Thyroid gland (tissue), 4 donors: ENCODE measurements at regions not wholly inside any gene's neighbourhood (a gene's known extent, or its start where the extent isn't known, plus 50 kb on each side); places are given as distances from the start of the nearest gene placed in this dataset.
A peak's percentile ranks its signal among the peaks of the same experiment; 100 is the strongest.

Source experiments
- DNase-seq, 2 donors: peaks; one replicate each; pipeline ENCODE4 v3.0.0-alpha.2; 2019
- H3K27ac ChIP-seq, 3 donors: fragments of 200-600 bp; sonication (generic); 1 replicate in 2 of 3; 2 replicates in 1 of 3; pipeline ENCODE4 v1.5.1; 2016 to 2019; ENCODE audit warnings: mild to moderate bottlenecking in 1 of 3, moderate library complexity in 1 of 3
- H3K27me3 ChIP-seq: fragments of 200-600 bp; sonication (generic); one replicate; pipeline ENCODE4 v1.5.1; 2019
- H3K36me3 ChIP-seq, 2 donors: fragments of 200-600 bp; sonication (generic); one replicate each; pipeline ENCODE4 v1.5.1; 2016 to 2019
- H3K4me1 ChIP-seq, 2 donors: fragments of 200-600 bp; sonication (generic); one replicate each; pipeline ENCODE4 v1.5.1; 2017 to 2019
- H3K4me3 ChIP-seq, 3 donors: fragments of 200-600 bp; sonication (generic); replicated peaks in 1 of 3; 1 replicate in 2 of 3; 2 replicates in 1 of 3; pipeline ENCODE4 v1.5.1; 2016; ENCODE audit warnings: mild to moderate bottlenecking in 1 of 3
- H3K9me3 ChIP-seq: fragments of 200-600 bp; sonication (generic); one replicate; pipeline ENCODE4 v1.5.1; 2017
- CTCF ChIP-seq, 6 experiments: fragments of 200-600 bp in 3 of 6; fragments of 450-650 bp in 3 of 6; sonication (generic) in 3 of 6; IDR thresholded peaks; one replicate each; pipeline ENCODE4 v1.5.1; 2016 to 2019; ENCODE audit warnings: antibody characterized with exemption in 6 of 6, mild to moderate bottlenecking in 2 of 6, inconsistent platforms in 1 of 6, moderate library complexity in 1 of 6
- POLR2A ChIP-seq, 2 donors: fragments of 450-650 bp; IDR thresholded peaks; one replicate each; pipeline ENCODE4 v1.6.1; 2017; ENCODE audit warnings: antibody characterized with exemption in 2 of 2, mild to moderate bottlenecking in 2 of 2, moderate library complexity in 1 of 2
- WGBS, 2 donors: methylation state at CpG; one replicate each; pipeline ENCODE4 v1.1.5; 2017; 5-methylcytosine and 5-hydroxymethylcytosine counted together
- intact Hi-C: fragments of 100-400 bp; cut with DNase I; formaldehyde crosslinking; loops from one replicate; pipeline ENCODE4 v1.15.1; 2023

GRCh38 chr4:156481845-156482244, 489.8 kb downstream of the PDGFC start:
- intact Hi-C loops, result no loop called here
- no peak overlapping the region for H3K4me3 ChIP-seq
- no peaks in the 10 kb centered on the region for H3K27me3 ChIP-seq
- H3K4me1 ChIP-seq, result no peaks in the 10 kb centered on the region
- 92 to 96% methylated on average over 11 of the region's 11 CpGs for WGBS, 2 donors
- no peak overlapping the region for H3K27ac ChIP-seq
- no peak for DNase-seq
- H3K36me3 ChIP-seq, result no peaks in the 10 kb centered on the region
- TF ChIP-seq POLR2A (IDR thresholded peaks at IDR 0.05), result no peak
- no peak for TF ChIP-seq CTCF (IDR thresholded peaks at IDR 0.05)
- H3K9me3 ChIP-seq, result no peaks in the 10 kb centered on the region

- TF ChIP-seq CTCF (IDR thresholded peaks at IDR 0.05), result no peak
- TF ChIP-seq POLR2A (IDR thresholded peaks at IDR 0.05), result no peak
- DNase-seq, result no peak
- no peak overlapping the region for H3K4me3 ChIP-seq
- no peaks in the 10 kb centered on the region for H3K36me3 ChIP-seq
- 78 to 80% methylated on average over 2 of the region's 2 CpGs for WGBS, 2 donors
- H3K4me1 ChIP-seq, result no peaks in the 10 kb centered on the region
- no peaks in the 10 kb centered on the region for H3K27me3 ChIP-seq
- no peaks in the 10 kb centered on the region for H3K9me3 ChIP-seq
- no peak overlapping the region for H3K27ac ChIP-seq
- intact Hi-C loops, result loop anchor here (5.0 kb wide), 2 partner anchors 200 to 570 kb away; no protein-coding TSS in a partner anchor
Measured at GRCh38 chr4:156477636-156478035, 494.0 kb downstream of the PDGFC start.

- intact Hi-C loops, result loop anchor here (5.0 kb wide), 2 partner anchors 201 to 571 kb away; no protein-coding TSS in a partner anchor
- Histone ChIP-seq H3K4me3 (no peak overlapping the region), H3K9me3 (no peaks in the 10 kb centered on the region), H3K27me3 (no peaks in the 10 kb centered on the region), H3K27ac (no peak overlapping the region), H3K4me1 (no peaks in the 10 kb centered on the region), H3K36me3 (no peaks in the 10 kb centered on the region)
- 82 to 86% methylated on average over 2 of the region's 2 CpGs for WGBS, 2 donors
- TF ChIP-seq POLR2A (IDR thresholded peaks at IDR 0.05), result no peak
- TF ChIP-seq CTCF (IDR thresholded peaks at IDR 0.05), result no peak
- DNase-seq, result no peak
Measured at GRCh38 chr4:156476359-156476758, 495.2 kb downstream of the PDGFC start.

GRCh38 chr4:156475322-156475721, 496.3 kb downstream of the PDGFC start:
- no peak for DNase-seq
- intact Hi-C loops, result loop anchor here (5.0 kb wide), 2 partner anchors 202 to 572 kb away; no protein-coding TSS in a partner anchor
- Histone ChIP-seq H3K27me3 (no peaks in the 10 kb centered on the region), H3K27ac (no peak overlapping the region), H3K4me1 (no peaks in the 10 kb centered on the region), H3K4me3 (no peak overlapping the region), H3K9me3 (no peaks in the 10 kb centered on the region), H3K36me3 (no peaks in the 10 kb centered on the region)
- peak in 5 of 6 experiments; percentile 13 to 80 (median 60) for TF ChIP-seq CTCF (IDR thresholded peaks at IDR 0.05)
- TF ChIP-seq POLR2A (IDR thresholded peaks at IDR 0.05), result no peak

GRCh38 chr4:156473151-156473550, 498.4 kb downstream of the PDGFC start:
- no peaks in the 10 kb centered on the region for H3K4me1 ChIP-seq
- no peak overlapping the region for H3K4me3 ChIP-seq
- H3K36me3 ChIP-seq, result no peaks in the 10 kb centered on the region
- TF ChIP-seq POLR2A (IDR thresholded peaks at IDR 0.05) (no peak), CTCF (IDR thresholded peaks at IDR 0.05) (no peak)
- no peaks in the 10 kb centered on the region for H3K9me3 ChIP-seq
- intact Hi-C loops, result no loop called here
- no peak for DNase-seq
- H3K27ac ChIP-seq, result no peak overlapping the region
- 89 to 94% methylated on average over 3 of the region's 3 CpGs for WGBS, 2 donors
- H3K27me3 ChIP-seq, result no peaks in the 10 kb centered on the region
